ENCODE measurements at regions not wholly inside any gene's neighbourhood (a gene's known extent, or its start where the extent isn't known, plus 50 kb on each side); places are given as distances from the start of the nearest gene placed in this dataset.

DNA sequence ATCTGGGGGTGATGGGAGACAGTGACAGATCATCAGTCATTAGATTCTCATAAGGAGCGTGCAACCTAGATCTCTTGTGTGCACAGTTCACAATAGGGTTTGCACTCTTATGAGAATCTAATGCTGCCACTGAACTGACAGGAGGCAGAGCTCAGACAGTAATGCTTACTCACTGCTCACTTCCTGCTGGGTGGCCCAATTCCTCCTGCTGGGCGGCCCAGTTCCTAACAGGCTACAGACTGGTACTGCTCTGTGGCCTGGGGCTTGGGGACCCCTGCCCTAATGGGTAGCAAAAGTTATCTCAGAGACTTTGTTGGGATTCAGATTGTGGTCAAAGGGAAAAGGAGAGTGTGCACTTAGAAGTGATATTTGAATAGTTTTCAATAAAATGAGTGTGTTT, 840.1 kb upstream of the ID2 start:
- POLR2A ChIA-PET: interaction anchor here (0.6 kb wide), 1 partner anchor 155 kb away, joined by 3 read pairs; no protein-coding TSS in a partner anchor
- H3K9me3 ChIP-seq (replicated peaks; ENCODE audit: control insufficient read depth, insufficient read depth, low read depth, low read length): no peaks in the 10 kb centered on the region
- H3K4me3 ChIP-seq: no peak overlapping the region
- no peak overlapping the region for H3K27ac ChIP-seq (ENCODE audit: extremely low read depth, low read depth, low read length)
- H3K4me2 ChIP-seq (ENCODE audit: insufficient read depth, low read length): no peak overlapping the region
- CTCF ChIA-PET (ENCODE audit: low intra/inter-chr PET ratio): interaction anchor here (0.6 kb wide), 1 partner anchor 932 kb away, joined by 3 read pairs; no protein-coding TSS in a partner anchor
- H2AFZ ChIP-seq (ENCODE audit: low read depth, low read length): no peak overlapping the region
- intact Hi-C loops (cut with micrococcal nuclease) (no loop called here), in situ Hi-C loops (cut with MboI) (no loop called here)
- 3% methylated on average over 2 of the region's 2 CpGs for WGBS (ENCODE audit: insufficient coverage, low coverage, missing lambda C conversion rate)
- no peaks in the 10 kb centered on the region for H3K27me3 ChIP-seq (ENCODE audit: control insufficient read depth in 2 of 2, insufficient read depth in 2 of 2, low read length in 2 of 2)
- no peak overlapping the region for H3K9ac ChIP-seq (ENCODE audit: insufficient read depth in 1 of 2, low read depth in 2 of 2, low read length in 2 of 2)
- no TSS peak for BruUV-seq (replicated peaks)
- ATAC-seq (no peak), DNase-seq (ENCODE audit: extremely low read depth in 1 of 4, low spot score in 3 of 4) (no peak), FAIRE-seq (no peak)
- H3K9me1 ChIP-seq (ENCODE audit: control insufficient read depth, insufficient read depth, low read length): no peaks in the 10 kb centered on the region
- no peaks in the 10 kb centered on the region for H4K20me1 ChIP-seq (replicated peaks; ENCODE audit: control insufficient read depth, insufficient read depth, low read length)
- no peaks in the 10 kb centered on the region for H3K4me1 ChIP-seq (replicated peaks in 1 of 2; ENCODE audit: control insufficient read depth in 2 of 2, insufficient read depth in 2 of 2, low read length in 2 of 2)
- TF ChIP-seq JUNB (CRISPR knock-in tag; conservative IDR thresholded peaks at IDR 0.05) (no peak), ZNF583 (CRISPR knock-in tag; IDR thresholded peaks at IDR 0.05) (no peak), ZNF75A (CRISPR knock-in tag; IDR thresholded peaks at IDR 0.05) (no peak), PCBP2 (IDR thresholded peaks at IDR 0.05; ENCODE audit: low read depth, low read length, poor library complexity, severe bottlenecking) (no peak), PHTF2 (CRISPR knock-in tag; IDR thresholded peaks at IDR 0.05) (no peak), KAT8 (IDR thresholded peaks at IDR 0.05; ENCODE audit: low read depth) (no peak)
- no peaks in the 10 kb centered on the region for H3K36me3 ChIP-seq (ENCODE audit: control insufficient read depth, insufficient read depth, low read length)
- H3K79me2 ChIP-seq (ENCODE audit: control insufficient read depth, insufficient read depth, low read length): no peaks in the 10 kb centered on the region

GRCh38 chr2:7844414-7844965, 837.4 kb upstream of the ID2 start:
- Histone ChIP-seq H3K79me2 (ENCODE audit: control insufficient read depth, insufficient read depth, low read length) (no peaks in the 10 kb centered on the region), H3K4me1 (replicated peaks in 1 of 2; ENCODE audit: control insufficient read depth in 2 of 2, insufficient read depth in 2 of 2, low read length in 2 of 2) (no peaks in the 10 kb centered on the region), H3K9ac (ENCODE audit: insufficient read depth in 1 of 2, low read depth in 2 of 2, low read length in 2 of 2) (no peak overlapping the region), H2AFZ (ENCODE audit: low read depth, low read length) (no peak overlapping the region), H3K4me3 (no peak overlapping the region), H3K27me3 (ENCODE audit: control insufficient read depth in 2 of 2, insufficient read depth in 2 of 2, low read length in 2 of 2) (no peaks in the 10 kb centered on the region), H3K27ac (ENCODE audit: extremely low read depth, low read depth, low read length) (no peak overlapping the region), H4K20me1 (replicated peaks; ENCODE audit: control insufficient read depth, insufficient read depth, low read length) (no peaks in the 10 kb centered on the region), H3K4me2 (ENCODE audit: insufficient read depth, low read length) (no peak overlapping the region), H3K9me3 (replicated peaks; ENCODE audit: control insufficient read depth, insufficient read depth, low read depth, low read length) (no peaks in the 10 kb centered on the region), H3K36me3 (ENCODE audit: control insufficient read depth, insufficient read depth, low read length) (no peaks in the 10 kb centered on the region), H3K9me1 (ENCODE audit: control insufficient read depth, insufficient read depth, low read length) (no peaks in the 10 kb centered on the region)
- WGBS (ENCODE audit: insufficient coverage, low coverage, missing lambda C conversion rate): 0% methylated on average over 8 of the region's 9 CpGs
- FAIRE-seq (no peak), DNase-seq (ENCODE audit: extremely low read depth in 1 of 4, low spot score in 3 of 4) (no peak), ATAC-seq (no peak)
- ChIA-PET CTCF (ENCODE audit: low intra/inter-chr PET ratio) (no interaction called here), POLR2A (interaction anchor here (0.9 kb wide), 1 partner anchor 20 kb away, joined by 4 read pairs; no protein-coding TSS in a partner anchor)
- in situ Hi-C loops (cut with MboI): no loop called here
- BruUV-seq (replicated peaks): no TSS peak
- intact Hi-C loops (cut with micrococcal nuclease): no loop called here
- TF ChIP-seq PHF21A (IDR thresholded peaks at IDR 0.05; ENCODE audit: borderline replicate concordance, low read depth) (no peak), RERE (CRISPR knock-in tag; IDR thresholded peaks at IDR 0.05; ENCODE audit: borderline replicate concordance) (no peak), ELK3 (CRISPR knock-in tag; IDR thresholded peaks at IDR 0.05) (no peak), RCOR1 (IDR thresholded peaks at IDR 0.05; ENCODE audit: borderline replicate concordance in 1 of 2, low read depth in 2 of 2, low read length in 2 of 2) (no peak)

Measured in K562 (cell line).